HL-60 (cell line): ENCODE measurements at regions not wholly inside any gene's neighbourhood (a gene's known extent, or its start where the extent isn't known, plus 50 kb on each side); places are given as distances from the start of the nearest gene placed in this dataset.

Experiments used
- DNase-seq, 2 experiments: peaks; one replicate each; pipeline ENCODE4 v3.0.0-alpha.2; 2010 to 2020; ENCODE audit warnings: low read depth in 1 of 2, low spot score in 1 of 2
- H3K27ac ChIP-seq: fragments of 250-450 bp; sonication (Bioruptor Pico); replicated peaks from 2 replicates; pipeline ENCODE4 v1.5.1; 2020; ENCODE audit warnings: mild to moderate bottlenecking, moderate library complexity
- H3K27me3 ChIP-seq: fragments of 250-450 bp; sonication (Bioruptor Pico); 2 replicates; pipeline ENCODE4 v1.5.1; 2021; ENCODE audit warnings: mild to moderate bottlenecking, moderate library complexity; ENCODE audit not compliant: insufficient read depth, poor library complexity, severe bottlenecking
- H3K4me3 ChIP-seq: replicated peaks from 2 replicates; pipeline ENCODE4 v1.5.1; 2011; ENCODE audit warnings: mild to moderate bottlenecking, control low read depth, low read length; ENCODE audit not compliant: insufficient read depth
- CTCF ChIP-seq: IDR thresholded peaks from one replicate; pipeline ENCODE4 v1.5.1; 2011; ENCODE audit warnings: low read length, control low read depth, inconsistent platforms; ENCODE audit not compliant: insufficient read depth
- GABPA ChIP-seq: IDR thresholded peaks from 2 replicates; pipeline ENCODE4 v1.6.1; 2012; ENCODE audit warnings: low read depth
- POLR2AphosphoS5 ChIP-seq: IDR thresholded peaks from 2 replicates; pipeline ENCODE4 v1.6.1; 2012; ENCODE audit warnings: low read depth
- REST ChIP-seq: IDR thresholded peaks from 2 replicates; pipeline ENCODE4 v1.6.1; 2012; ENCODE audit warnings: low read depth; ENCODE audit not compliant: insufficient replicate concordance
- SPI1 ChIP-seq: IDR thresholded peaks from 2 replicates; pipeline ENCODE4 v1.6.1; 2012; ENCODE audit warnings: low read depth, mild to moderate bottlenecking, borderline replicate concordance

- Histone ChIP-seq H3K27ac (no peak overlapping the region), H3K27me3 (no peaks in the 10 kb centered on the region), H3K4me3 (no peak overlapping the region)
- DNase-seq, result no peak
- TF ChIP-seq SPI1 (no peak), POLR2AphosphoS5 (no peak), CTCF (no peak), GABPA (no peak), REST (no peak)
Measured at GRCh38 chr5:33072296-33072695, 361.2 kb downstream of the NPR3 start.

GRCh38 chr5:33072726-33073125 is 361.6 kb downstream of the NPR3 start:
- no peak for DNase-seq
- H3K27me3 ChIP-seq, result no peaks in the 10 kb centered on the region
- H3K27ac ChIP-seq, result no peak overlapping the region
- TF ChIP-seq CTCF (no peak), POLR2AphosphoS5 (no peak), REST (no peak), SPI1 (no peak), GABPA (no peak)
- no peak overlapping the region for H3K4me3 ChIP-seq

GRCh38 chr5:33073881-33074327 is 362.8 kb downstream of the NPR3 start:
- Histone ChIP-seq H3K4me3 (no peak overlapping the region), H3K27ac (no peak overlapping the region), H3K27me3 (no peaks in the 10 kb centered on the region)
- no peak for DNase-seq
- no peak for TF ChIP-seq CTCF
- no peak for TF ChIP-seq REST
- TF ChIP-seq GABPA, result no peak
- TF ChIP-seq POLR2AphosphoS5, result no peak
- no peak for TF ChIP-seq SPI1
